ENCODE measurements at regions not wholly inside any gene's neighbourhood (a gene's known extent, or its start where the extent isn't known, plus 50 kb on each side); places are given as distances from the start of the nearest gene placed in this dataset.

DNA sequence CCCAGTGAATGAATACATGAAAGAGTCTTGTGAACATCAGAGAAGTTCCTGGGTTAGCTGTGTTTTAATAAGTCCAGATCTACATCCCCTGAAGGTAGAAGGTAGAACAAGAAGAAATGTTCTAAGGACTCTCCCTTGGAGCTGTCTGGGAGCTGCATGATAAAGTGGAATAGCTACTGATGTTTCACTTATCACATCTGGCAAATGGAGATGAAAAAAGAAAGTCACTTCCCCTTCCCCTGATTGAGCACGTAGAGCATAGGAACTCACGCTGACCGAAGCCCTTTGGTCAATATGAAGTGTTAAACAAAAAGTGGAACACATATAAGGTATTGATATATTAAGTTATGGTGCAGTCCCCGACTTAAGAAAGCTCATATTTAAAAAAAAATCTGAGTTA is 53.2 kb upstream of the PARP1 start:
- no peak for TF ChIP-seq POLR2AphosphoS5 (IDR thresholded peaks at IDR 0.05; ENCODE audit: low read depth, low read length)
- no peak for TF ChIP-seq POLR2A (IDR thresholded peaks at IDR 0.05; ENCODE audit: low read depth, low read length)
- no peak for TF ChIP-seq TAF1 (IDR thresholded peaks at IDR 0.05; ENCODE audit: borderline replicate concordance, low read depth, low read length)

Data from GM12892 (cell line).